ENCODE measurements at regions not wholly inside any gene's neighbourhood (a gene's known extent, or its start where the extent isn't known, plus 50 kb on each side); places are given as distances from the start of the nearest gene placed in this dataset.

- H3K9me3 ChIP-seq (ENCODE audit: insufficient read depth, low read depth): no peaks in the 10 kb centered on the region
- H3K27me3 ChIP-seq (ENCODE audit: insufficient read depth, low read depth): peaks cover 9% of the 10 kb centered on the region
- no peak overlapping the region for H3K27ac ChIP-seq
- H3K4me2 ChIP-seq: no peak overlapping the region
- ChIA-PET CTCF (no interaction called here), POLR2A (ENCODE audit: unreplicated experiment) (no interaction called here)
- no peaks in the 10 kb centered on the region for H3K79me2 ChIP-seq (ENCODE audit: low read depth)
- no peaks in the 10 kb centered on the region for H3K9me2 ChIP-seq (ENCODE audit: insufficient read depth)
- H4K20me1 ChIP-seq (ENCODE audit: insufficient read depth): no peaks in the 10 kb centered on the region
- intact Hi-C loops (cut with micrococcal nuclease; ENCODE audit: unreplicated experiment): no loop called here
- BruUV-seq (replicated peaks): no TSS peak
- H3K4me1 ChIP-seq (replicated peaks; ENCODE audit: insufficient read depth): no peaks in the 10 kb centered on the region
- H3K36me3 ChIP-seq (ENCODE audit: low read depth): no peaks in the 10 kb centered on the region
- no peaks in the 10 kb centered on the region for H3F3A ChIP-seq (ENCODE audit: insufficient read depth, low read depth)
- no peak for DNase-seq
- no peak overlapping the region for H2AFZ ChIP-seq
- no peak overlapping the region for H3K4me3 ChIP-seq
- TF ChIP-seq CTCF (conservative IDR thresholded peaks at IDR 0.05) (no peak), EZH2 (IDR thresholded peaks at IDR 0.05; ENCODE audit: low read depth) (no peak)
Measured at GRCh38 chr10:10665750-10666149, 351.9 kb upstream of the CELF2 start.

- CTCF ChIA-PET: no interaction called here
- POLR2A ChIA-PET (ENCODE audit: unreplicated experiment): interaction anchor here (0.6 kb wide), 1 partner anchor 387 kb away, joined by 3 read pairs; no protein-coding TSS in a partner anchor
- no TSS peak for BruUV-seq (replicated peaks)
Measured at GRCh38 chr10:10667466-10667865, 350.2 kb upstream of the CELF2 start.

GRCh38 chr10:10676972-10677371 lies 340.7 kb upstream of the CELF2 start:
- Histone ChIP-seq H3K4me3 (no peak overlapping the region), H3K4me2 (no peak overlapping the region), H3K36me3 (ENCODE audit: low read depth) (no peaks in the 10 kb centered on the region), H3K27me3 (ENCODE audit: insufficient read depth, low read depth) (no peaks in the 10 kb centered on the region), H3K27ac (no peak overlapping the region), H2AFZ (no peak overlapping the region), H3K4me1 (replicated peaks; ENCODE audit: insufficient read depth) (no peaks in the 10 kb centered on the region), H4K20me1 (ENCODE audit: insufficient read depth) (no peaks in the 10 kb centered on the region), H3K9me2 (ENCODE audit: insufficient read depth) (no peaks in the 10 kb centered on the region), H3F3A (ENCODE audit: insufficient read depth, low read depth) (no peaks in the 10 kb centered on the region), H3K79me2 (ENCODE audit: low read depth) (no peaks in the 10 kb centered on the region), H3K9me3 (ENCODE audit: insufficient read depth, low read depth) (no peaks in the 10 kb centered on the region)
- ChIA-PET POLR2A (ENCODE audit: unreplicated experiment) (no interaction called here), CTCF (no interaction called here)
- DNase-seq: no peak
- no TSS peak for BruUV-seq (replicated peaks)
- intact Hi-C loops (cut with micrococcal nuclease; ENCODE audit: unreplicated experiment): no loop called here
- TF ChIP-seq EZH2 (IDR thresholded peaks at IDR 0.05; ENCODE audit: low read depth) (no peak), CTCF (conservative IDR thresholded peaks at IDR 0.05) (no peak)

More at GRCh38 chr10:10667466-10667865, 350.2 kb upstream of the CELF2 start:
- intact Hi-C loops (cut with micrococcal nuclease; ENCODE audit: unreplicated experiment): no loop called here
- TF ChIP-seq CTCF (conservative IDR thresholded peaks at IDR 0.05): no peak
- no peak overlapping the region for H3K4me2 ChIP-seq
- peaks cover under 1% of the 10 kb centered on the region; the same call in 1 of the 2 replicates for H3K27me3 ChIP-seq (ENCODE audit: insufficient read depth, low read depth)
- no peaks in the 10 kb centered on the region for H3K9me3 ChIP-seq (ENCODE audit: insufficient read depth, low read depth)
- no peaks in the 10 kb centered on the region for H3K9me2 ChIP-seq (ENCODE audit: insufficient read depth)
- no peaks in the 10 kb centered on the region for H4K20me1 ChIP-seq (ENCODE audit: insufficient read depth)
- H3F3A ChIP-seq (ENCODE audit: insufficient read depth, low read depth): no peaks in the 10 kb centered on the region
- no peak overlapping the region for H3K27ac ChIP-seq
- H3K36me3 ChIP-seq (ENCODE audit: low read depth): no peaks in the 10 kb centered on the region
- H3K4me3 ChIP-seq: no peak overlapping the region
- no peak for DNase-seq
- H3K79me2 ChIP-seq (ENCODE audit: low read depth): no peaks in the 10 kb centered on the region
- H2AFZ ChIP-seq: no peak overlapping the region
- no peaks in the 10 kb centered on the region for H3K4me1 ChIP-seq (replicated peaks; ENCODE audit: insufficient read depth)
